HCEC 1CT (cell line): ENCODE measurements at regions not wholly inside any gene's neighbourhood (a gene's known extent, or its start where the extent isn't known, plus 50 kb on each side); places are given as distances from the start of the nearest gene placed in this dataset.
"Not testable (repeated sequence)": the region's sequence is repeated elsewhere in the genome, so short reads cannot be mapped to it uniquely, and the experiment has no call there.

Experiments used
- DNase-seq: peaks from one replicate; pipeline ENCODE4 v3.0.0-alpha.2; 2017

DNA sequence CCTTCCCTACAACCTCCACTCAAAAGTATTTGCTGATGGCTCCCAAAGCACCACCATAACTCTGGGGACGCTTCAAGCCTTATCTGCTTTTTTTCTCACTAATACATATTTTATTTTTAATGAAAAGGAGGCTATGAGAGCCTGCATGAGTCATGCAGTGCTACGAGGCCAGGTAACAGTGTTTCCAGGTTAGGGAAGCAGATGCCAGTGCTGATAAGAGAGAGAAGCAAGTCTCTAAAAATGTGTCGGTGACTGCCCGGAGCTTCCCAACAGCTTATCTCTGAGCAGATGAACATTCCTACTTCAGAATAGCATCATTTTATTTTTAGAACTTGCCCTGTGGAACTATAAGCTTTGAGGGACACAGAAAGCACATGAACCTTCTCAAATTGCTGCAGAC is 931.5 kb downstream of the CCSER2 start:
- no peak for DNase-seq

DNA sequence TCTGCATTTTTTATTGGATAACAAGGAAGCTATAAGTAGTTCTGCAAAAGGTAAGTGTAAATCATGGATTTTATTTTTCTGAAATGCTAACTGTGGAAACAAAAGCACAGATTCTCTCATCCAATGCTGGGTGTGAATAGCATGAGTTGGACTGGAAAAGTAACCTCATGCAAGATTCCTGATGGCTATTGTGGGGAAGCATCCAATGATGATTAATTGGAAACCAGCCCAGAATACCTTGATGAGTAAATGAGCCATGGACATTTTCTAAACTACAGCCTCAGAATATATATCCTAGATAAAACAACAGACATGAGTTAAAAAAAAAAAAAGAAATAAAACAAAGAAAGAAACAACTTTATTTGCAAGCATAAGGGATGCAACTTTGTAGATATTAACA is 934.6 kb downstream of the CCSER2 start:
- no peak for DNase-seq

DNA sequence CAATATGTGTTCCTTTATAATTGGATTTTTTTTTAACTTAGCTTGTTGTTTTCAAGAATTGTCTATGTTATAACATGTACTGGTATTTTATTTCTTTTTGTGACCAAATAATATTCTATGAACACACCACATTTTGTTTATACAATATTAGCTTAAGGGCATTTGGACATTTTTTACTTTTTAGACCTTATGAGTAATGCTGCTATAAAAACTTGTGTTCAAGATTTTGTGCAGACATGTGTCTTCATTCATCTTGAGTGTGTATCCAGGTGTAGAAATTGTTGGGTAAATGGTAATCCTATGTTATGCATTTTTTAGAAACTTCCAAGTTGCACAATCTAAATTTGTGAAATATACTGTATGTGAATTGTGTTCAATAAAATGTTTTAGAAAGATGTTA is 936.7 kb downstream of the CCSER2 start:
- DNase-seq, result no peak

DNA sequence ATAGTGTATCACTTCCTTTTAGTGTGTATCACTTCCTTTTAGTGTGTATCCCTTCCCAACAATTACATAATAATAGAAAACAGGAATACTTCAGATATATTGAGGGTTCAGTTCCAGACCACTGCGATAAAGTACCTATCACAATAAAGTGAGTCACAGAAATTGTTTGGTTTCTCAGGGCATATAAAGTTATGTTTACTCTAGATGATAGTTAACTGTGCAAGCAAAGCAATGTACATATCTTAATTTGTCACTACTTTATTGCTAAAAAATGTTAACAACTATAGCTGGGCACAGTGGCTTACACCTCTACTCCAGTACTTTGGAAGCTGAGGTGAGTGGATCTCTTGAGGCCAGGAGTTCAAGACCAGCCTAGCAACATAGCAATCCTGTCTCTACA is 938.4 kb downstream of the CCSER2 start:
- DNase-seq, result no peak

DNA sequence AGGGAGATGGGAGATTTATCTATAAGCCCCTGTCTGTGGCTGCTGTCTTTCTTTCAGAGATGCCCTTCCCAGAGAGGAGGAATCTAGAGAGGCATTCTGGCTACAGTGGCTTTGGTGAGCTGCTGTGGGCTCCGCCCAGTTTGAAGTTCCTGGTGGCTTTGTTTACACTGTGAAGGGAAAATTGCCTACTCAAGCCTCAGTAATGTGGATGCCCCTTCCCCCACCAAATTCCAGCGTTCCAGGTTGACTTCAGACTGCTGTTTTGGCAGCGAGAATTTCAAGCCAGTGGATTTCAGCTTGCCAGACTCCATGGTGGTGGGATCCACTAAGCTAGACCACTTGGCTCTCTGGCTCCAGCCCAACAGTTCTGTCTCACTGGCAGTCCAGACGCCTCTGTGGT is 951.6 kb downstream of the CCSER2 start:
- no peak for DNase-seq

DNA sequence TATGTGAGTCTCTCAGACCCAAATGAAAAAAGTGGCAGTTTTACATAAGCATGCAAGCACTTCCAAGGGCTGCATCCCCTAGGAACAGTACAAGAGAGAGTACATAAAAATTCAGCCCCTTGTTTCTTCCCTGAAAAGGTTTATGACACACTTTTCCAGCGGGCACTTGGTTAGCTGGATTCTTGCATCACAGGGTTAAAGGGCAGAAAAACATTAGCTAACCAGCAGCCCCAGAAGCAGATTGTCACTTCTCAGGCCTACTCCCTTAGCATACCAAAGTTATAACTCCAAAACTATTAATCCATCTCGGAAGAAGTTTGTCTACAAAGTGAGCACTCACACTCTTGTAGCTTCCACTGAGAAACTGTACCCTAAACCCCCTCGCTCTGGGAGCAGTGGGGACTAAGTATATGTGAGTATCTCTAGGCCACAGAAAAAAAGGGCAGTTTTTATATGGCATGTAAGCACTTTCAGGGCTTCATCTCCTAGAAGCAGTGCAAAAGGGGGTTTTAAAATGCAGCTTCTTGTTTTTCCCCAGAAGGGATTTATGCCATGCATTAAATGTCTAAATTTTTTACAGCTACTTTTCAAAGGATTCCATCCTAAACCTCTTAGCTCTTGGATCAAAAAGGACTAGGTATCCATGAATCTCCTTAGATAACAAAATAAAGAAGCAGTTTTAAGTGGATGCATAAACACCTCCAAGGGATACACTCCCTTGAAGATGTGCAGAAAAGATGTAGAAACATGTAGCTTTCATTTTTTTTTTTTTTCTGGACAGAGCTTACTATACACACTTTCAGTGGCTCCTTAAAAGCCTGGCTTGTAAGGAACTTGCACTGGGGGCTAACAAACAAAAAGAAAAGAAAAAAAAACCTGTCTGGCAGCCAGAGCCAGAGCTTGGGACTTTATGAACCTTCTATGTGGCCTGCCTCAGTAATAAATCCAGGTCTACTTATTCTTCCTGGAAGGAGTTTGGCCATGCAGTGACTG is 956.7 kb downstream of the CCSER2 start:
- no peak for DNase-seq

DNA sequence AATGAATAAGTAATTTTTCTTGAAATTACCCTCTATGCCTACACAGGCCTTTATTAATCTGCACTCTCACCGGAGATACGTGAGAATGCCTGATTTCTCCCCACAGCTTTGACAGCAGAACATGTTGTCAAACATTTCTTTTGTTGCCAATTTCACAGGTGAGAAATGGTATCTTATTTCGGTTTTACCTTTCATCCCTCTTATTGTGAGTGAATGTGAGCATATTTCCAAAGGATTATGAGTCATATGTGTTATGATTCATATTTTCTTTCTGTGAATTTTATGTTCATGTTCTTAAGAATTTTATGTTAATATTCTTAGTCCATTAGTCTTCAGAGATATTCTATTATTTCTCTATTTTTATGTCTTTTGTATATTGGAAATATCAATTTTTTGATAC is 965.1 kb downstream of the CCSER2 start:
- DNase-seq, result no peak

DNA sequence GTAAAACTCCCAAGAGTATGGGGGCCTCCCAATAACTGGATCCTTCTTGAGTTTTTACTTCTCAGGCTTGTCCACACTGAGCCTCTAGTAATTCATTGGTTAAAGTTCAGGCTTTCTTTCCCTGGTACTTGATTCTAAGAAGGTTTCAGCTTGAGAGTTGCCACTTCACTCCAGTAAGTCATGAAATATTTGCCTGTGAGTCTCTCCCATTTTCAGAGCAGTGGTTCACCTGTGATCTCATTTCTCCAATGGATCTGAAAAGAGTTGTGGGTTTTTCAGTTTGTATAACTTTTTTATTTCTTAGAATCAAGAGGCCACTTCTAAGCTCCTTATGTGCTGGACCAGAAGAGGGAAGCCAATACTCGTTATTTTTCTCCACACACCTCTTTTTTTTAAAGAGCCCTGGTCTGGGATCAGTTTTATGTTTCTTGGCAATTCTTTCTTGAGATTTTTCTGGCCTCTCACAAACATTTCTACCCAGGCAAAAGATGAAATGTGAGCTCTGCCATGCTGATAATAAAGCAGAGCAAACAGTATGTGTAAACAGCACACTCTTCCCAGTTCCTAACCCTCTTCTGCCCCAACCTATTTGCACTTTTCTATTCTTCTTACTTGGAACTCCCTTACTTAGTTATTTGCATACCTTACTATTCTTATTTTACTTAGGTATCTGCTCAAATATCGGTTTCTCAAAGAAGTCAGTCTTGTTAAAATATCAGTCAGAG is 983.4 kb downstream of the CCSER2 start:
- no peak for DNase-seq

DNA sequence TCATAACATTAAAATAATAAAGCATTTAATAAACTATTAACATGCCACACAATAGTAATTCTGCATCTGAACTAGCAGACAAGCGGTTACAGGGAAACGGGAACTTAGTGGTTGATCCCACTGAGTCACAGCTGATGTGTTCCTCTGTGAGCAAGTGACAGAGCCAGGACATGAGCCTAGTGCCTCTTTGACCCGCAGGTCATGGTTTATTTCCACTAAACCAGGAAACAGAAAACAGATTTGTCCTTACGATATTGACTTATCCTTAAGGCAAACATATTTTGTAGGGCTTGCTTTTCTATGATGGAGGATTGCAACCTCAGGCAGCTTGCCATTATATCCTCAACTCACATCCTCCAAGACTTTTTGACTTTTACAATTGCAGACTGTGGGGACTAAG is 987.3 kb downstream of the CCSER2 start:
- DNase-seq, result no peak

DNA sequence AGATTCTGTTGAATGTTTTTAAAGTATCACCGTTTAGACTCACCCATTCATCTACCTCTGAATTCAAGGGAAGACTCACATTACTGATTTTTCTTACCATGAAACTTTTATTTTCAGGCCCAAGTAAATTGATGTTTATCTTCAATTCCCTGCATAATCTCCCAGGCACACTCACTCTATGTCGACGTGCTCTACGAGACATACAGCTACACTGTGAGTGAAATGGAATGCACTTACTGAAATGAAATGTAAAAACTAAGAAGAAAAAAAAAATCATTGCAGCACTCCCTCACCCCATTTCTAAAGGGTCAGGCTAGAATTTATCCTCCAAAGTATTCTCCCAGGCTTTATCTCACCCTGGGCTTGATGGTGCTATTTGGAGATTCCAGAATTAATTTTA is 987.9 kb downstream of the CCSER2 start:
- DNase-seq, result no peak

DNA sequence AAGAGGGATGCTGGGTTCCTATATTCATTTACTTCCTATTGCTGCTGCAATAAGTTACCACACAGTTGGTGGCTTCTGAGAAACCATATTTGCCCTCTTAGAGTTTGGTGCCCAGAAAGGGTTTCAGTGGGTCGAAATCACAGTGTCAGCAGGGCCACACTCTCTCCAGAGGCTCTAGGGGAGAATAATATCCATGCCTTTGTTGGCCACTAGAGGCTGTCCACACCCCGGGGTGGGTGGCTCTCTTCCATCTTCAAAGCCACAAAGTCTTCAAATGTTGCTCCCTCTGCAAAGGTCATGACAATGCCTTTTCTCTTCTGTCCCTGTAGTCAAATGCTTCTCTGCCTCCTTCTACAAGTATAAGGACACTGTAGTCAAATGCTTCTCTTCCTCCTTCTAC is 989.4 kb downstream of the CCSER2 start:
- DNase-seq, result no peak

DNA sequence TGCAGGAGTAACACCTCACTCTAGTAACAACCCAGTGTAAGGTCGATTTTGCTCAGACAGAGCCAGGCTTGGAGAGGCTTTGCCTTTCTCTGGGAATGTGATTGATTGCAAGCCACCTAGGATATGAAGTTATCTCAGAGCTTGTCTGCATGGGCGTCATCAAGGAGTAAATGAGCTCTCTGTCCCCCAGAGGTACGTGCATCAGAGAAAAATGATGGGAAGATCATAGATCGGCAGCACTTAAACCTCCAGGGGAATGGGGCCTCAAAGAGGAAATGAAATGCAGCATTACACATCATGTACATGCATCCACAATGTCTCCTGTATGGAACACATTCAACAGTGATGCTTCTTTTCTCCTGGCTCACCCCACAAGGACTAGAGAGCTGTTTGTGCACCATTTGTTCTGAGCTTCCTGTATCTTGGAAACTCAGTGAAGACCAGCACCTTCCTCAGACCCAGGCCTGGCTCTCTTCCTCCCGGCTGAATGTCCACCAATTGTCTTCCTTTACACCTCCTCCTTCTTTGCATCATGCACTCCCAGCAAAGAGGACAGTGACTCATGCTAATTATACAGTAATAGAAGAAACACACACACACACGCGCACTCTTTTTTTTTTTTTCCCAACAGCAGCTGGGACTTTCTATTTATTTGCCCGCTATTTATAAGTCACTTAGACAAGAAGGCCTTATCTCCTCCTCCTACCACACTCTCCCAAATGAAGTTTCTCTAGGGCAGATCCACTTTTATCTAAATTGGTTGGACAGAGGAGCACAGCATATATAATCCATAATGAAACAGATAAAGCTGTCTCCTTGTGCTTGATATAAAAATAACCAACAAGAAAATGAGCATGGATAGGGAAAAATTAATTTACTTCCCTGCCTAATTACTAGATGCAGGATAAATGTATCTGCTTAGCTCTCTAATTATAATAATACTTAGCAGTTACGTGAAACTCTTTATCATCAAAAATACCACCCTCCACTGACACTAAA is 990.7 kb downstream of the CCSER2 start:
- no peak for DNase-seq

DNA sequence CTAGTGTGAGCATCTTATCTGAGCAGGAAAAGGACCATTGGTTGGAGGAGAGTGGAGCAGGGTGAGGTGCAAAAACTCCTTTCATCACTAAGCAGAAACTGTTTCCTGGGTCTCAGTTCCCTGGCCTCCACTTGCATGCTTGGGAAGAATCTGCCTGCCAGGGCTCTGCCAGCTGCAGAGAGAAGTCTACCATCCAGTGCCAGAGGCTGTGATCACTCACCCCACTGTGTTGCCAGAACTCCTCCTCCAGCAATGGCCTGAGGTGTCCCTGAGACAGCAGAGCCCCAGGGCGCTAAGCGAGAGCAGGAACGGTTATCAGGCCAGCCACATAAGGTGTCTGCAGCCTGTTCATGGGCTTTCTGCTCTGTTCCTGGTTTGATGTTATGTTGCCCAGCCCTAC is 991.4 kb downstream of the CCSER2 start:
- no peak for DNase-seq

DNA sequence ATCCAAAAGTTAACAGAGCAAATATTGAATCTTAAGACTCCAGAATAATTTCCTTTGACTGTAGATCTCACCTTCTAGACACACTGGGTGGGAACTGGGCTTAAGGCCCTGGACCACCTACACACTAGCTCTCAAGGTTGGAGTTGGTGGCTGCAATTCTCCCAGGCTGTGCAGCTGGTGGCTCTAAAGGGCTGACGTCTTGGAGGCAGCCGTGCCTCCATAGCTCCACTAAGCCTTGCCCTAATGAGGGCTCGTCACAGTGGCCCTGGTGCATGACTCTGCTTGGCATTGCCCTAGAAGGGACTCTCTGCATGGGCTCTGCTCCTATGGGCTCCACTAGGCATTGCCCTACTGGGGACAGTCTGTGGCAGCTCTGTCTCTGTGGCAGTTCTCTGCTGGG is 1005.2 kb downstream of the CCSER2 start:
- DNase-seq, result no peak

DNA sequence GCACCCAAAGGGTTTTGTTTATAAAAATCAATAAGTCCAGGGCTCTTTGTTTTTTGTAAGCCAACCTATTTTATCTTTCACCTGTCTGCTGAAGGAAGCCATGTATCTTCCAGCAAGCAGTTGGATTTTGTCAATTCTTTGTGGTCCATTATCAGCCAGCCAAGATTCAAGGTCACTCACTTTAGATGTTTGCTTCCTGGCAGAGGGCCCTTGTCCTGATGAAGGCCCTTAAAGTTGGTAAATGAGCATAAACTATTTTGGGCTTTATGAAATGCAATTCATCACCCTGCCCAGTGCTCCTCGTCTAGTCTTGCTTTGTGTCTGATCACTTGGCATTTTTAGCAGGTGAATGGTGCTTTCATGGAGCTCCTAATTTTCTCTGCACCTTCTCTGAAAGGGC is 1004.2 kb downstream of the GRID1 start:
- no peak for DNase-seq

DNA sequence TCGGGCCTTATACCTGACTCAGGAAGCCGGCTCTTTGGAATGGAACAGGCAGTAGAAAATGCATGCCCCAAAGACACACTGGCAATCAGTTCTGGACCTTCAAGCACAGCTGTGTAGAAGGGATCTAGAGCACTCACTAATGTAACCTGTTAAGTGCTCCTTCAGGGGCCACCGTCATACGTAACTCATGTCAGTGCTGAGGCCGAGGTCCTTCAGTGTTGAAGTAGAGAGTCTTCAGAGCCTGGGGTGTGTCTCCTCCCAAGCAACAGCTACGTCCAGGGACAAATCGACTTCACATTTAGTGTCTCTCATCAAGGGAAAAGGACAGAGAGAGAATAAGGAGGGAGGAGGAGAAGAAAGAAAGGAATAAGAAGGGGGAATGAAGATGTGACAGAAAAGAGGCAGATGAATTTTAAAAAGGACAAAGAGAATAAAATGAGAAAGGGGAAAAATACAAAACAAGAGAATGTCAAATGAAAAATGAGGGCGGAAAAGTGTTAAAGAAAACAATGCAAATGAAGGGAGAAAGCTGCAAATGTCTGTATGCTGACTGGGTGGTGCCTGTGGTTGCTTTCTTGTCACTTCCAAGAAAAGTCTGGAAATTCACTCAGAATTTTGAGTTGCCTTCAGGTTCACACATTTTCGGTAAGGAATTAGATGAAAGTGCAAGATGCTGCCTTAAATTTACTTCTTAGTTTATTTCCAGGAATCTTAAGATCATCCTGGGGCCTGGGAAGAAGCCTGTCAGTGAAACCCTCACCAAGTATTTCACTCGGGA is 989.4 kb downstream of the GRID1 start:
- DNase-seq, result no peak

DNA sequence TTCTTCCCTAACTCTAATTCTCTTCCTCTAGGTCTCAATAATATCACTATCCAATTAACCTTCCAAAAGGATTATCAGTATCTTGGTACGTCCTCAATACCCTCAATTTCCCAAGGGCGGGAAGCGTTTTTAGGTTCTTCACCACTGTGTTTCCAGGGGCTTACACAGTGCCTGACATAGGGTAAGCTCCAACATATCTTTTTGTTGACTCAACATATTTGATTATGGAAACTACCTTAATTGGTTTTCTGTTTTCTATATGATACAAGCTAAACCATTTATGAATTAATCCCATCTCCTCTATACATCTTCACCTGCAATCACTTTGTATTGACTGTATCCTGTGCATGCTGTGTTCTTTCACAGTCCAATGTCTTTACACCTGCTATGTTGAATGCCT is 987.3 kb downstream of the GRID1 start:
- no peak for DNase-seq

DNA sequence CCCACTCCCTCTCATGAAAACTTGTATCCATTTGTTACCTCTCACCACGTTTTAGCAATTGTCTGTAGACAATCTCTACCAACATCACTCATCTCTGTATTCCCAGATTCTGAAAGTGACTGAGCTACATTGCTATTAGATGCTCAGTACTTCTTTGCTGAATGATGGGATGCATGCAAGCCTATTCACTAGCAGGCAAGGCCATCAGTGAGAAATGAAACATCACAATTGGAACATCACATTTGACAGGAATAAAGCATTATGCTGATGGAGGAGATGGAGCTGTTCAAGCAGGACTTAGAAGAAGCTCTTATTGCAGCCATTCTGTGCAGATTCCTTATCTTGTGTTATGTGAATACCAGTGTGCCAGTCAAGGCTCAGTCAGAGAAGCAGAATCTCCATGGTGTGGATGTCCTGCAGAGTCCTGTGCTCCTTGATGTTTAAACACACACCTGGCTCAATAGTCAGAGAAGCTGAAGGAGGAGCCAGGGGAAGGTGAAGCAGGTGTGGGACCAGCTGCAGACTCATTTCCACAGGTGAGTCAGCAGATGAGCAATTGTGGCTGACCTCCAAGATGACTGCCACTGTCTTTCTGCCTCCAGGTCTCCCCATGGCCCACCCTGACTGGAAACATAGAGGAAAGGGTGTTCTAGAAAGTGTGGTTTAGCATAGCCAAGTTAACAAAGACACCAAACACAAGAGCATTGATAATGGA is 965.5 kb downstream of the GRID1 start:
- no peak for DNase-seq

DNA sequence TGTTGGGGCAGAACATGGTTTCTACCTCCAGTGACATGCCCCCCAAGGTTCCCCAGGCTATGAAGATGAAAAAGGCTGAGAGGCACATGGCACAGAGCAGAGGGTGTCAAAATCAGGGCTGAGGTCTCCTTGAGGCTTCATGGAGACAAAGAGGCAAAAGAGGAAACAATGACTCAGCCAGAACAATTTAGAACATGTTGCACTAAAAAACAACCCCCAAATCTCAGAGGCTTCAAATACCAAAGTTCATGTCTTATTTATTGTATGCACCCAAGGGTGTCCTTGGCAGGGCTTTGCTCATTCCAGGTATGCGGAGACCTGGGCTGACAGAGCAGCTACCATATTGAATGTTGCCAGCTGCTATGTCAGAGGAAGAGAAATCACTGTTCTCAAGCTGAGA is 964.1 kb downstream of the GRID1 start:
- no peak for DNase-seq

DNA sequence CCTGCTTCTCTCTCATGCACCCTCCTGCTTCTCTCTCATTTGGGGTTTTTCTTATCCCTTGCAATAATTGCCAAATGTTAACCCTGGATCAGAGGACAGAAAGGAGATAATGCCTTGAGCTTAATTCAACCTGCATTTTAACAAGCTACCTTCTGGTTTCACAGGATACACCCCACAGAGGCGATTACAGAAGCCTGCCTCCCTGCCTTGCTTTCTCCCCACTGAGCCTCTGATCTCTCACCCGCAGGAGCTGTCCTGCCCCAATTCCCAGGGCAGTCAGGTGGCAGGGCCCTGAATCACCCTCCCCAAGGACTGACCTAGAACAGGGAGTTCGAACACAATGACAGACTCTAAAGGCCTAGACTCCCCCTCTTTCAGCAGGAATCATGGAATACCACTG is 959.5 kb downstream of the GRID1 start:
- no peak for DNase-seq

DNA sequence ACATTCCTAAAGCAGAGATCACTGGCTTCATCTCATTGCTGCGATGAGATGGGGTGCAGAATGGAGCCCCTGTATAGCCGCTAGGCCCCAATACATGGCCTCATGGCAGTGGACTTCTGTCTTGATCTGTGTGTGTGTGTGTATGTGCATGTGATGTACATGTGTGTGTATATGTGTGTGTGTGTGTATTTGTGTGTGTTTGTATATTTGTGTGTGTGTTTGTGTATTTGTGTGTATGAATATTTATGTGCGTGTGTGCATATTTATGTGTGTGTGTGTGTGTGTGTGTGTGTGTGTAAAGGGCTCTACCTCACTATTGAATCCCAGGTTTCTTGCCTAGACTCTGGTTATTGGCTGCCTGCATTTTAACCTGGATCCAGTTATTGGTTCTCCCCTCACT is 958.2 kb downstream of the GRID1 start:
- no peak for DNase-seq

DNA sequence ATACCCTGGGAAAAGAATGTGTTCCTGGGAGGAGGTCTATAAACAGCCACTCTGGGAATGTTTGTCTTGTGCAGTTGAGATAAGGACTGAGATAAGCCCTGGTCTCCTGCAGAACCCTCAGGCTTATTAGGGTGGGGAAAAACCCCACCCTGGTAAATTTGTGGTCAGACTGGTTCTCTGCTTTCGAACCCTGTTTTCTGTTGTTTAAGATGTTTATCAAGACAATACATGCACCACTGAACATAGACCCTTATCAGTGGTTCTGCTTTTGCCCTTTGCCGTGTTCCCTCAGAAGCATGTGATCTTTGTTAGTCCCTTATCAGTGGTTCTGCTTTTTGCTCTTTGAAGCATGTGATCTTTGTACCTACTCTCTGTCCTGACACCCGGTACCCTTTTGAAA is 956.0 kb downstream of the GRID1 start:
- DNase-seq, result not testable (repeated sequence)
